Effector memory CD4-positive, alpha-beta T cell (primary cell): ENCODE measurements at regions not wholly inside any gene's neighbourhood (a gene's known extent, or its start where the extent isn't known, plus 50 kb on each side); places are given as distances from the start of the nearest gene placed in this dataset.

Source experiments
- DNase-seq, 3 donors: peaks; one replicate each; pipeline ENCODE4 v3.0.0-alpha.2; 2020
- H3K27ac ChIP-seq: 2 replicates; pipeline ENCODE4 v1.7.0; 2013; ENCODE audit warnings: mild to moderate bottlenecking, low read length, moderate library complexity; ENCODE audit not compliant: insufficient read depth, poor library complexity, severe bottlenecking
- H3K27me3 ChIP-seq: replicated peaks from 2 replicates; pipeline ENCODE4 v1.7.0; 2013; ENCODE audit warnings: mild to moderate bottlenecking, low read length; ENCODE audit not compliant: insufficient read depth, control insufficient read depth, poor library complexity, severe bottlenecking
- H3K36me3 ChIP-seq: 2 replicates; pipeline ENCODE4 v1.7.0; 2013; ENCODE audit warnings: mild to moderate bottlenecking, low read length, moderate library complexity; ENCODE audit not compliant: control insufficient read depth, insufficient read depth
- H3K4me1 ChIP-seq: 2 replicates; pipeline ENCODE4 v1.7.0; 2013; ENCODE audit warnings: low read length, mild to moderate bottlenecking; ENCODE audit not compliant: control insufficient read depth, insufficient read depth, poor library complexity, severe bottlenecking
- H3K4me3 ChIP-seq: 2 replicates; pipeline ENCODE4 v1.7.0; 2013; ENCODE audit warnings: low read length, low read depth, mild to moderate bottlenecking; ENCODE audit not compliant: insufficient read depth, poor library complexity, severe bottlenecking
- H3K9me3 ChIP-seq: 2 replicates; pipeline ENCODE4 v1.7.0; 2013; ENCODE audit warnings: mild to moderate bottlenecking, low read length, moderate library complexity; ENCODE audit not compliant: control insufficient read depth

DNA sequence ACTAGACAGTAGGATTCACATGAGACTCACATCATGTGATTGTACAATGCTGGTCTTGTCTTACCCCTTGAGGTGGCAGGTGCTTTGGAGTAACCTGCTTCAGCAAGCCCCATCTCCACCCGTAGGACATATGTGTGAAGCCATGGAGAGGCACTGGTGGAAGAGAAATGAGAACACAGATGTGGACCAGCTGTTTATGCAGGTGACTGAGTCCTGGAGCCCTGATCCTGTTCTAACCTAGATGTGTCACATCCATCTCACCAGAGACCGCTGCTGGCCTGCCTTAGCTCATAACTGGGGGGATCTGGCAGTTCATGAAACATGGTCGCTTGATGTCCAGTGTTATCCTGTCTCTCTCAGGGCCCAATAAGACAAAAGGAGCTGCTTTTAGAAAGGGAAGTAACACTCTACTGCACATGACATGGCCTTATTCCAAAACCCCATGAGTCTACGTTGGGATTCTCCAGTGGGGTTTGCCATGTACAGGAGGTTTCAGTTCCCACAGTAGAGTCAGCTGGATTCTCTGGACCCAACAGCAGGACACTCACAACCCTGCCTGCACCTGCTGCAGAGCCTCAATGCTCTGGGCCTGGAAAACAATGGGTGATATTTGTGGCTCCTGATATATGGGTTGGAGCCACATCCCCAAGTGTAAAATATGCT, 62.0 kb downstream of the GGTLC2 start:
- Histone ChIP-seq H3K27me3 (peaks cover 5% of the 10 kb centered on the region), H3K4me1 (no peaks in the 10 kb centered on the region), H3K36me3 (no peaks in the 10 kb centered on the region), H3K4me3 (no peak overlapping the region), H3K27ac (no peak overlapping the region), H3K9me3 (no peaks in the 10 kb centered on the region)
- DNase-seq, result no peak

DNA sequence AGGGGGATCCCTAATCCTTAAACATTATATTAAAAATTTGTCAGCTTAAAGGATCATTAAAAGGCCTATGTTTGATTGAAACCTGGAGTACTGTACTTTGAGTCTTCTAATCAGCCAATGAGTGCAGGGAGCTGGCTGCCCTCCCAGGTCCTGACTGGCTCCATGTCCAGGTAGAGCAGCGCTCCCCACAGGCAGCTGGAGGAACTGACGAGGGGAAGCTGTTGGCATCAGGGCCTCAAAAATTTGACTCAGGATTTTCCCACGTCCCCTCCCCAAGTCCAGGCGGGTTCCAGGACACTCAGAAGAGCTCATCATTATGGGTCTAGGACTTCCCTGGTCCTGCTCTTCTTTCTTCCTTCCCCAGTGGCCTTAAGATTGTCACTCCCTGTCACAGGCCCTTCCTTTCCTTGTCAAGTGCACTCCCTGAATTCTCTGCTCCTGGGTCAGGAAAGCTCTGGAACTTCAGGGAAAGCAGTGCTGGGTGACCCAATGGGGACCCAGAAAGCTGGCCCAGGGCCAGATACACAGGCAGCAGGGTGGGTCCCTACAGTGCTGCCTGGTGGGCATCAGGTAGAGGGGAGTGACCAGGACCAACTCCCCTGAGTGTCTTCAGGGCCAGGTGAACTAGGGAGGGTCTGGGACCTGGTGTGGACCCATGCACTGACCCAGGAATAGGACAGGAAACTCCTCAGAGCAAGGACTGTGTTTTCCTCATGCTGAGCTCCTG, 65.5 kb downstream of the GGTLC2 start:
- no peaks in the 10 kb centered on the region for H3K36me3 ChIP-seq
- no peak overlapping the region for H3K27ac ChIP-seq
- H3K4me3 ChIP-seq, result no peak overlapping the region
- H3K27me3 ChIP-seq, result peaks cover 5% of the 10 kb centered on the region
- no peak for DNase-seq
- H3K4me1 ChIP-seq, result no peaks in the 10 kb centered on the region
- H3K9me3 ChIP-seq, result no peaks in the 10 kb centered on the region

DNA sequence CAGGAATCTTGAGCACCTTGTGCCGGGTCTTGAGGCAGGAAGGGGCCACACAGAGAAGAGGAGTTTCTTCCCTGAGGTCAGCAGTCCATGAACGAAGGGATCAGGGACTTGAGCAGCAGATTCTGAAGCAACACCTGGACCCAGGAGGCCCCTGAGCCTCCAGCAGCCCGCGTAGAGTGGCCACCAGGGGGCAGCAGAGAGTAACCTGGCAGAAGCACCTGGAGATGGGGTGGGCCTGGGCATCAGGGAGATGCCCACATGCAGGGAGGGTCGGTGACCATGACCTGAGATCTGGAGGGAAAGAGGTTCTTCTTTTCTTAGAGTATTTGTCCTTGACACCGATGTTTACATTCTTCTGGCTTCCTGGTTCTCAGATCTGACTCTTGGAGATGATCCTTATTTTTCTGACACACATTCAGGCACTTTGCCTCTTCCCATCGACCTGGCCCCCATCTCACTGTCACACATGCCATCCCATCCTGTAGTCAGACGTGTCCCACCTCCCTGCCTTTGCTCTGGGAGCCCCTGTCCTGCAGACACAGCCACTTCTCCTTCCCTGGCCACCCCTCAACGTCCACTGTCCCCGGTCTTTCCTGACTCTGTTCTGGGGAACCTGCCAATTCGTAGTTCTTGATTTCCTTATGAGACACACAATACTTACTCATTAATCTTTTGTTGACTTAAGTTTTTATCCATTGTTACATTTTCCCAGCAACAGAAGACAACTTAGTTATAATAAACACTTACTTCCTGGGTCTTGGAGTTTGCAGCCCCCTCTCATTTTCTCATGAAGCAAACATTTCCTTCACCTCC, 66.5 kb downstream of the GGTLC2 start:
- Histone ChIP-seq H3K9me3 (no peaks in the 10 kb centered on the region), H3K27ac (no peak overlapping the region), H3K4me1 (no peaks in the 10 kb centered on the region), H3K4me3 (no peak overlapping the region), H3K36me3 (no peaks in the 10 kb centered on the region), H3K27me3 (peaks cover 5% of the 10 kb centered on the region)
- peak; percentile 44 to 70 (median 65) for DNase-seq

DNA sequence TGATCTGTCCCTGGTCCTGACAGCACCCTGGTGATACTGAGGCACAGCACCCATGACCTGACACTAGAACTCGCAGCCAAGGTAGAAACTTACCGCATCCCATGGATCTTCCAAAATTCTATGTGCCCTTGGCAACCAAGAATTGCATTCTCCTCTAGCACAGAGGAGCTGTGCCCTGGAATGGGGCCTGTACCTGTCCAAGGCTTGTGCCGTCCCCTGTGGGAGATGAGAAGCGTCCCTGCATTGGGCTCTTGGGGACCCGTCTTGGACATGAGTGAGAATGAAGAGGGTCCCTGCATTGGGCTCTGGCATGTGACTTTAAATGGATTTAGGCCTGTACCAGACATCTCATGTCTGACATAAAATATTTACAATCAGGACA, 67.1 kb downstream of the GGTLC2 start:
- Histone ChIP-seq H3K27ac (no peak overlapping the region), H3K27me3 (peaks cover 5% of the 10 kb centered on the region), H3K9me3 (no peaks in the 10 kb centered on the region), H3K36me3 (no peaks in the 10 kb centered on the region), H3K4me1 (no peaks in the 10 kb centered on the region), H3K4me3 (no peak overlapping the region)
- DNase-seq, result no peak

DNA sequence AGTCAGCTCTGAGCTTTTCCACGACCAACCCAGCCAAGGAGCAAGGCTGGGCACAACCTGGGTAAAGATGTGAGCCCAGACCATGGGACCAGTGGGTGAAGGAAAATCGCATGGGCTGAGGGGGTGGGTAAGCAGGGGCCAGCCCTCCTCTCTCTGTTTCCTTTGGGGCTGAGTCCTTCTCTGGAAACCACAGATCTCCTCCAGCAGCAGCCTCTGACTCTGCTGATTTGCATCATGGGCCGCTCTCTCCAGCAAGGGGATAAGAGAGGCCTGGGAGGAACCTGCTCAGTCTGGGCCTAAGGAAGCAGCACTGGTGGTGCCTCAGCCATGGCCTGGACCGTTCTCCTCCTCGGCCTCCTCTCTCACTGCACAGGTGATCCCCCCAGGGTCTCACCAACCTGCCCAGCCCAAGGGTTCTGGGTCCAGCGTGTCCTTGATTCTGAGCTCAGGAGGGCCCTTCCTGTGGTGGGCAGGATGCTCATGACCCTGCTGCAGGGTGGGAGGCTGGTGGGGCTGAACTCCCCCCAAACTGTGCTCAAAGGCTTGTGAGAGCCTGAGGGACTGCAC, 67.8 kb downstream of the GGTLC2 start:
- Histone ChIP-seq H3K4me1 (no peaks in the 10 kb centered on the region), H3K27ac (no peak overlapping the region), H3K4me3 (no peak overlapping the region)

DNA sequence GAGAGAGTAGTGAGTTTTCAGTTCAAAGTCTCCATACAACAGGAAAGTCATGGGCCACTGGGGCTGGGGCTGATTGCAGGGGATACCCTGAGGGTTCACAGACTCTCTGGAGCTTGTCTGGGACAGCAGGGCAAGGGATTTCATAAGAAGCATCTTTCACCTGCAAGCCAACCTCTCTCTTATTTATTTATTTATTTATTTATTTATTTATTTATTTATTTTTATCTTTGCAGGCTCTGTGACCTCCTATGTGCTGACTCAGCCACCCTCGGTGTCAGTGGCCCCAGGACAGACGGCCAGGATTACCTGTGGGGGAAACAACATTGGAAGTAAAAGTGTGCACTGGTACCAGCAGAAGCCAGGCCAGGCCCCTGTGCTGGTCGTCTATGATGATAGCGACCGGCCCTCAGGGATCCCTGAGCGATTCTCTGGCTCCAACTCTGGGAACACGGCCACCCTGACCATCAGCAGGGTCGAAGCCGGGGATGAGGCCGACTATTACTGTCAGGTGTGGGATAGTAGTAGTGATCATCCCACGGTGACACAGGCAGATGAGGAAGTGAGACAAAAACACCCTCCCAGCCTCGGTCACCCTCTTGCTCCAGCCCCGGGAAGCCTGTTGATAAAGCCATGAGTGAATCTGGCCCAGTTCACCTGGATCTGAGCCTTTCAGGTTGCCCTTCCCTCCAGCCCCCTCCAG, 68.4 kb downstream of the GGTLC2 start:
- Histone ChIP-seq H3K4me3 (no peak overlapping the region), H3K9me3 (no peaks in the 10 kb centered on the region), H3K27me3 (peaks cover 5% of the 10 kb centered on the region), H3K36me3 (no peaks in the 10 kb centered on the region), H3K4me1 (no peaks in the 10 kb centered on the region), H3K27ac (no peak overlapping the region)
- DNase-seq, result no peak

More for the DNA sequence above, 67.8 kb downstream of the GGTLC2 start:
- no peak for DNase-seq
- Histone ChIP-seq H3K27me3 (peaks cover 5% of the 10 kb centered on the region), H3K36me3 (no peaks in the 10 kb centered on the region), H3K9me3 (no peaks in the 10 kb centered on the region)

DNA sequence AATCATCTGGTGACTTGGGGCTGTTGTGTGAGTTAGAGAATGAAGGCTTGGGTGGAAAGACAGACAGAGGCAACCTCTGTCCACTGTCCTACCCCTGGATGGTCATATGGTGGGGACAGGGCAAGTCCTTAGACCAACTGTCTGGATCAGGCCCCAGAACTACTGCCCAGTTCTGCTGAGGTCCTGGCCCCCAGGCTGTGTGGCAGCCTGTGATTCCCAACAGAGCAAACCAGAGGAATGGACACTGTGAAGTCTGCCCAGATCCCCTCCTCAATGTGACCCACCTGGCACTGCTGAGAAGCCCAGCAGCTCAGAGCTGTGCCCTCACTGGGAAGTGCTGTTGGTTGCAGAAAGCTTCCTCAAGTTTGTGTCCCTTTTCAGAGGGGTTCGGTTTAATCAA, 69.0 kb downstream of the GGTLC2 start:
- no peak for DNase-seq
- peaks cover 5% of the 10 kb centered on the region for H3K27me3 ChIP-seq
- no peak overlapping the region for H3K27ac ChIP-seq
- no peaks in the 10 kb centered on the region for H3K4me1 ChIP-seq
- no peak overlapping the region for H3K4me3 ChIP-seq
- no peaks in the 10 kb centered on the region for H3K9me3 ChIP-seq
- H3K36me3 ChIP-seq, result no peaks in the 10 kb centered on the region

DNA sequence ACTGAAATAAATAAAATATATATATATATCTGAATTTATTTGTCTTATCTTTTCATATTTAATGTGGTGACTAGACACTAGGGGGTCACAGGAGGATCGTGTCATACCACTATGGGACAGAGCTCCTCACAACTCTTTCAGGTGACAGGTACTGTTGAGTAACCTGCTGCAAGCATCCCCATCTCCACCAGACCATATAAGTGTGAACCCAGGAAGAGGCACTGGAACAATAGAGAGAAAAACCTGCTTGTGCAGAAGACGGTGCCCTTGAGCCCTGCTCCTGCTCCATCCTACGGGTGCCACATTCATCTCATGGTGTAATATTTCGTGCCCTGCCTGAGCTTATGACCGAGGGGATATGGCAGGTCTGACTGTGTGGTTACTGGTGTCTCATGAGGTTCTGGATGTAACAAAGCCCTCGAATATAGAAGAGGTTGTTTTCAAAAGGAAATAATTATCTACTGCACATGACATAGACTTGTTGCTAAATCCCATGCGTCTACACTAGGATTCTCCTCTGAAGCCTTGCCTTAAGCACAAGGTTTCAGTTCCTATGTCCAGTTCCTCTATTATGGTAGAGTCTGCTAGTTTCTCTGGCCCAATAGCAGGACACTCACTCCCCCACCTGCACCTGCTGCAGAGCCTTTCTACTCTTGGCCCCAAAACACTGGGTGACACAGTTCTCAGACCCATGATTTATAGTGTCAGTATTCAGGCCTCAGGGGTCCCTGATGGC, 70.4 kb downstream of the GGTLC2 start:
- H3K27ac ChIP-seq, result no peak overlapping the region
- no peaks in the 10 kb centered on the region for H3K4me1 ChIP-seq
- no peaks in the 10 kb centered on the region for H3K9me3 ChIP-seq
- no peaks in the 10 kb centered on the region for H3K36me3 ChIP-seq
- no peak for DNase-seq
- H3K4me3 ChIP-seq, result no peak overlapping the region
- peaks cover 5% of the 10 kb centered on the region for H3K27me3 ChIP-seq

DNA sequence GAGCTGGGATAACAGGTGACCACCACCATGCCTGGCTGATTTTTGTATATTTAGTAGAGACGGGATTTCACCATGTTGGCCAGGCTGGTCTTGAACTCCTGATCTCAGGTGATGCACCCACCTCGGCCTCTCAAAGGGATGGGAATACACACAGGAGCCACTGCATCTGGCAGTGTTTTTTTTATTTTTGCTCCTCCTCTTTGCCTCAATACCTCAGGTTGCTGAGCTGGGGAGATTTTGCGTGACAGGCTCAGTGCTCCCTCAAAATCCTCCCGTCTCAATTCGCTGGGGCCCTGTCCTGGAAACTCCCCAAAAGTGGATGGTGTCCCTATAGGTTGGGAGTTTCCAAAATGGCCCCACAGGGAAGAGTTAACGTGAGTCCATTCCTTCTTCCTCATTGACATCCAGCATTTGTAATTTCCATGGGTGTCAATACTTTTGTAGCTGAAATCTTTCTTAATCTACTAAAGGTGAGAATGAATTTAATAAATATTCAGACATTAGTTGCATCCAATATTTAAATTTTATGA, 71.8 kb downstream of the GGTLC2 start:
- no peak for DNase-seq
- Histone ChIP-seq H3K36me3 (no peaks in the 10 kb centered on the region), H3K27me3 (no peaks in the 10 kb centered on the region), H3K4me3 (no peak overlapping the region), H3K4me1 (no peaks in the 10 kb centered on the region), H3K27ac (no peak overlapping the region), H3K9me3 (no peaks in the 10 kb centered on the region)
